GM23338 (cell line): ENCODE measurements at regions not wholly inside any gene's neighbourhood (a gene's known extent, or its start where the extent isn't known, plus 50 kb on each side); places are given as distances from the start of the nearest gene placed in this dataset.

ENCODE experiments used
- ATAC-seq: fragments of 200-7000 bp; cut with Tn5 transposase; 3 replicates; pipeline ENCODE4 v1.9.1; 2020
- DNase-seq: peaks from one replicate; pipeline ENCODE4 v3.0.0-alpha.2; 2015; ENCODE audit warnings: low spot score
- H2AFZ ChIP-seq: fragments of 200-600 bp; sonication (generic); 2 replicates; pipeline ENCODE4 v1.8.0; 2016; ENCODE audit warnings: antibody characterized with exemption, mild to moderate bottlenecking, moderate library complexity
- H3F3A ChIP-seq: fragments of 200-600 bp; sonication (generic); replicated peaks from 2 replicates; pipeline ENCODE4 v1.8.0; 2017; ENCODE audit warnings: antibody characterized with exemption, mixed run types, low read depth
- H3K27ac ChIP-seq: fragments of 200-600 bp; sonication (generic); 2 replicates; pipeline ENCODE4 v1.6.1; 2016; ENCODE audit warnings: low read depth
- H3K27me3 ChIP-seq: fragments of 200-600 bp; sonication (generic); 2 replicates; pipeline ENCODE4 v1.8.0; 2016; ENCODE audit warnings: mild to moderate bottlenecking, mixed run types, moderate library complexity; ENCODE audit not compliant: insufficient read depth
- H3K36me3 ChIP-seq: fragments of 200-600 bp; sonication (generic); 2 replicates; pipeline ENCODE4 v1.8.0; 2016; ENCODE audit warnings: mild to moderate bottlenecking; ENCODE audit not compliant: insufficient read depth
- H3K4me1 ChIP-seq: fragments of 200-600 bp; sonication (generic); 2 replicates; pipeline ENCODE4 v1.8.0; 2016; ENCODE audit warnings: mild to moderate bottlenecking, moderate library complexity; ENCODE audit not compliant: insufficient read depth
- H3K4me2 ChIP-seq: fragments of 200-600 bp; sonication (generic); 2 replicates; pipeline ENCODE4 v1.7.1; 2017; ENCODE audit warnings: mixed run types
- H3K4me3 ChIP-seq: fragments of 200-600 bp; sonication (generic); 2 replicates; pipeline ENCODE4 v1.6.1; 2016; ENCODE audit warnings: mixed run types
- H3K79me2 ChIP-seq: fragments of 200-600 bp; sonication (generic); replicated peaks from 2 replicates; pipeline ENCODE4 v1.8.0; 2017; ENCODE audit warnings: mild to moderate bottlenecking; ENCODE audit not compliant: insufficient read depth
- H3K9me2 ChIP-seq: fragments of 200-600 bp; sonication (generic); 2 replicates; pipeline ENCODE4 v1.8.0; 2017; ENCODE audit not compliant: insufficient read depth
- H4K20me1 ChIP-seq: fragments of 200-600 bp; sonication (generic); replicated peaks from 2 replicates; pipeline ENCODE4 v1.8.0; 2017; ENCODE audit warnings: mild to moderate bottlenecking; ENCODE audit not compliant: insufficient read depth
- H3K27ac Mint-ChIP-seq: 2 replicates; pipeline ENCODE4 v1.8.0; 2020; ENCODE audit warnings: inconsistent platforms, mild to moderate bottlenecking, moderate library complexity, mixed read lengths
- H3K27me3 Mint-ChIP-seq: 3 replicates; pipeline ENCODE4 v1.8.0; 2022; ENCODE audit warnings: low read depth, mild to moderate bottlenecking, moderate library complexity, mixed read lengths, inconsistent platforms; ENCODE audit not compliant: insufficient read depth, poor library complexity
- H3K36me3 Mint-ChIP-seq: 3 replicates; pipeline ENCODE4 v1.8.0; 2021; ENCODE audit warnings: low read depth, mild to moderate bottlenecking, inconsistent platforms, moderate library complexity, mixed read lengths
- H3K4me1 Mint-ChIP-seq: 3 replicates; pipeline ENCODE4 v1.8.0; 2020; ENCODE audit warnings: mild to moderate bottlenecking, inconsistent platforms, mixed read lengths
- H3K4me3 Mint-ChIP-seq: 3 replicates; pipeline ENCODE4 v1.8.0; 2021; ENCODE audit warnings: moderate library complexity, mild to moderate bottlenecking, inconsistent platforms, mixed read lengths
- H3K9me3 Mint-ChIP-seq: 3 replicates; pipeline ENCODE4 v1.8.0; 2020; ENCODE audit warnings: moderate library complexity, mild to moderate bottlenecking, inconsistent platforms, mixed read lengths
- CTCF ChIP-seq, 2 experiments: fragments of 200-600 bp in 1 of 2; sonication (generic) in 1 of 2; conservative IDR thresholded peaks; 2 replicates each; pipeline versions ENCODE4 v1.5.1 to v1.6.1; 2016 to 2017; ENCODE audit warnings: antibody characterized with exemption in 2 of 2, low read depth in 2 of 2, mild to moderate bottlenecking in 2 of 2, moderate library complexity in 1 of 2
- ETS1 ChIP-seq: IDR thresholded peaks from 2 replicates; pipeline ENCODE4 v1.6.1; 2016; ENCODE audit warnings: antibody characterized with exemption
- EZH2 ChIP-seq: fragments of 200-600 bp; sonication (generic); IDR thresholded peaks from one replicate; pipeline ENCODE4 v1.8.0; 2017; ENCODE audit warnings: antibody characterized with exemption, mild to moderate bottlenecking, low read depth; ENCODE audit not compliant: unreplicated experiment
- JUNB ChIP-seq: IDR thresholded peaks from one replicate; pipeline ENCODE4 v1.6.1; 2016; ENCODE audit warnings: antibody characterized with exemption; ENCODE audit not compliant: unreplicated experiment
- REST ChIP-seq: IDR thresholded peaks from one replicate; pipeline ENCODE4 v1.6.1; 2018; ENCODE audit warnings: antibody characterized with exemption; ENCODE audit not compliant: unreplicated experiment
- STAT1 ChIP-seq: IDR thresholded peaks from one replicate; pipeline ENCODE4 v1.6.1; 2016; ENCODE audit warnings: antibody characterized with exemption; ENCODE audit not compliant: unreplicated experiment
- ZNF331 ChIP-seq: fragments of 250-450 bp; sonication (Bioruptor Pico); IDR thresholded peaks from 2 replicates; pipeline ENCODE4 v1.5.0; 2020; ENCODE audit warnings: low read depth, mild to moderate bottlenecking, moderate library complexity
- ZNF462 ChIP-seq: fragments of 250-450 bp; sonication (Bioruptor Pico); IDR thresholded peaks from 2 replicates; pipeline ENCODE4 v1.5.0; 2020; ENCODE audit warnings: mild to moderate bottlenecking, moderate library complexity

- no peak overlapping the region for H3K27ac ChIP-seq
- no peaks in the 10 kb centered on the region for H3K27me3 ChIP-seq
- ATAC-seq = no peak
- Mint-ChIP-seq H3K4me3 (no peak overlapping the region), H3K9me3 (no peaks in the 10 kb centered on the region), H3K4me1 (peaks cover 16% of the 10 kb centered on the region), H3K27me3 (peaks cover 2% of the 10 kb centered on the region), H3K36me3 (no peaks in the 10 kb centered on the region), H3K27ac (no peak overlapping the region; the same call in 1 of the 2 replicates)
- H3K36me3 ChIP-seq = no peaks in the 10 kb centered on the region
- peaks cover 28% of the 10 kb centered on the region for H3K4me1 ChIP-seq
- peaks cover 7% of the 10 kb centered on the region for H3K9me2 ChIP-seq
- no peaks in the 10 kb centered on the region for H4K20me1 ChIP-seq
- no peaks in the 10 kb centered on the region for H3F3A ChIP-seq
- TF ChIP-seq JUNB (no peak), CTCF (conservative IDR thresholded peaks at IDR 0.05; ENCODE audit: low read depth in 2 of 2) (no peak), ZNF462 (CRISPR knock-in tag) (no peak), EZH2 (no peak), ZNF331 (no peak), STAT1 (no peak), REST (no peak), ETS1 (no peak)
- no peak for DNase-seq
- 0 out of 2 replicates have a peak overlapping the region, but pooled peaks have one; percentile 29 for H3K4me2 ChIP-seq
- no peaks in the 10 kb centered on the region for H3K79me2 ChIP-seq
- no peak overlapping the region for H2AFZ ChIP-seq
- no peak overlapping the region for H3K4me3 ChIP-seq
These were observed 127.9 kb downstream of the PALM2AKAP2 start for GRCh38 chr9:109907810-109908458.
